ENCODE measurements at regions not wholly inside any gene's neighbourhood (a gene's known extent, or its start where the extent isn't known, plus 50 kb on each side); places are given as distances from the start of the nearest gene placed in this dataset.
"Not testable (repeated sequence)": the region's sequence is repeated elsewhere in the genome, so short reads cannot be mapped to it uniquely, and the experiment has no call there.

DNA sequence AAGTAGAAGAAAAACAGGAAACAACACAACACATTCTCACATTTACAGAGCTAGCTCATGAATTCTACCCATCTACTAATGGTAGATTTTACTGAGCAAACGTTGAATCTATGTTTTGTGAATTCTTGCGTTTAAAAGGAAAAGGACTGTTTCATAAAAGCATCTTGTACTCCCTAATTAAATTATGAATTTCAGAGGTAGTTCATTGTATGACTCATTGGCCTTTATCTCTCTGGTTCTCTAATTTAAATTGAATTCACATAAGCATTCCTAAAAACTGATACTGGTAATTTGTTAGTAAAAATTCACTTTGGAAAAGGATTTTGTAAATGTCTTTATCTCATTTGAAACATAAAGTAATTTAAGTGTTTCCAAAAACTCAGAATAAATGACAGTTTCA is 687.3 kb downstream of the BRINP3 start:
- DNase-seq (ENCODE audit: low read depth in 4 of 4, low spot score in 2 of 4): no peak

DNA sequence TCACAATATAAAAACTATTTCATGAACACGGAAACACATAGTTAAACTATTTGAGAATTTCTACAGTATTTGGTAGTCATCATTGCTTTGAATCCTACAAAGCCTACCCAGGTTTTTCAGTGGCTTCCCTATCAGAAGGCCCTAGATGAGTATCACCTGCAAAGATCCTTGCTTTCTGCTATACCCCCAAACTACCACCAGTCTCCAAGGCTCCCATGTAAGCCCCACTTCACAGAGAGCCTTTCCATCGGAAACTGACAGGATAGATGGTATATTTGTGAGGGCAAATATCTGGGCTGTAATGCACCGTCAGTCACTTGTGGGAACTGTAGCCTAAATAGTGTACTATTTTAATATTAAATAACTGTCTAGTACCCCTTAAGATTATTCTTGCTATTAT is 674.3 kb downstream of the BRINP3 start:
- no peak for DNase-seq (ENCODE audit: low read depth in 4 of 4, low spot score in 2 of 4)

DNA sequence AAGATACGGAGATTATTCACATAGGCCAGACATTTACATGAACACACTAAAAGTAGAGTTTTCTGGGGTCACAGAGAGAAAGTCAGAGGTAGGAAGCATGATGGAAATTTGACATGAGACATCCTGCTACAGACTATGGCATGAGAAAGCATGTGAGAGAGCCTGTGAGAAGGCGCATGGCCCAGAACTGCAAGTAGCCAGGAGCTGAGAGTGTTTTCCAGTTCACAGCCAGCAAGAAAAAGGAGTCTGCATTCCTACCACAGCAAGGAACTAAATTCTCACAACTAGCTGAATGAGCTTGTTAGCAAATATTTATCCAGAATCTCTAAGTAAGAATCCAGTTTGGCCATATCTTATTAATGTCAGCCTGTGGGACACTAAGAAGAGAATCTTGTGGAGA is 673.3 kb downstream of the BRINP3 start:
- DNase-seq (ENCODE audit: low read depth in 4 of 4, low spot score in 2 of 4): no peak

DNA sequence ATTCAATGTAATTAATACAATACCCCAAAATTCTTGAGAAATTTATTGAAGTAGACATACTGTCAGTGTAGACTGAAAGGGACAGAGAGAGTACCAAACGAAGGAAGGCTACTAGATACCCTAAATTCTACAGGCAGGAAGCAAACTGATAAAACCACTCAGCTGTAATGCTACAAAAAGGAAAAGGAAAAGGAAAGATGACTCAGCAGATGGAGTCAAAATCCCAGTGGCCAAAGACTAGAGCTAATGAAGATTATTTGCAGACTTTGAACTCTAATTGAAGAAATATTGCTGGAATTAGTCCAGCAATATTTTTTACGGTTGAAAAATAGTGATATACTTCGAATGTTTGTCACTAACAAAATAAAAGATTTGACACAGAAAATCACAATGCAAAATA is 671.9 kb downstream of the BRINP3 start:
- no peak for DNase-seq (ENCODE audit: low read depth in 4 of 4, low spot score in 2 of 4)

DNA sequence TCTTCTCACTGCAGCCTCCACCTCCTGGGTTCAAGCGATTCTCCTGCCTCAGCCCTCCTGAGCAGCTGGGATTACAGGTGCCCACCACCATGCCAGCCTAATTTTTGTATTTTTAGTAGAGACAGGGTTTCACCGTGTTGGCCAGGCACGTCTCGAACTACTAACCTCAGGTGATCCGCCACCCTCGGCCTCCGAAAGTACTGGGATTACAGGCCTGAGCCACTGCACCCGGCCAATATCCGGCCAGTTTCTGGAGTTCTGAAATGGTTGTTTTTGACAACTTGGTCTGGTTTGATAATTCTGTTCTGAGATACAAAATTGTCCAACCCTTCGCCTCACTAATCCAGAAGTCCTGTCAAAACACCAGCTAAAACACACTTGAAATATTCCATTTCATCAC is 667.0 kb downstream of the BRINP3 start:
- DNase-seq (ENCODE audit: low read depth in 4 of 4, low spot score in 2 of 4): not testable (repeated sequence)

DNA sequence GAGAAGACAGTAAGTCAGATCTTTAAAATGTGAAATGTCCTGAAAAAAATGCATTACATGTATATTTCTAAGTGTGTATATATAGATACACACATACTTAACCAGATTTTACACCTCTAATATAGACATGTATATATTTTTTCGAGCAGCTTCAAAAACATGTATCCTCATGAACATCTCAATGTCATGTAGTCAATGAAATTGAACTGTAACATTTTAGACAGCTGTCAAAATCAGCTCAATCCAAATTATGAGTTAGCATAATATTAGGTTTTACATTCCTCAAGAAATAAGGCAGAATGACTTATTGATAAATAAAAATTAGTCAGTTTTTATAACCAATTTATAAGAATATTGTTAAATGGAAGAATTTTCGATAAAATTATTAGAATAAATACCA is 665.7 kb downstream of the BRINP3 start:
- no peak for DNase-seq (ENCODE audit: low read depth in 4 of 4, low spot score in 2 of 4)

DNA sequence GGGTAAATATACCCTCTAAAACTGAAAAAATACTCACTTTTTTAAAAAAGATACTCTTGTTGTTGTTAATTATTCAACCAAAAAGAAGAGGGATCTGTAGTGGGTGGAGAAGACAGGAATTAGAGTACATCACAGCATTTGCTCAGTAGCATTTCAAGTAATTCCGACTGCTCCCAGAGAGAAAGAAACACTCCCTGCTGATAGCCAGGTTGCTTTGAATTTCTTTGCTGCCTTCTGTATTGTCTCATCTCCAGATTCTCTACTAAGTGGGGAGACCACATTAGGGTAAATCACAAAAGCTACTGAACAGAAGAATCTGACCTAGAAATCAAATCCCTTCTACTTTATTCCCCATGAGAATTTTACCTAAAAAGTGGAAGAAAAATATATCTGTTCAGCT is 661.1 kb downstream of the BRINP3 start:
- no peak for DNase-seq (ENCODE audit: low read depth in 4 of 4, low spot score in 2 of 4)

DNA sequence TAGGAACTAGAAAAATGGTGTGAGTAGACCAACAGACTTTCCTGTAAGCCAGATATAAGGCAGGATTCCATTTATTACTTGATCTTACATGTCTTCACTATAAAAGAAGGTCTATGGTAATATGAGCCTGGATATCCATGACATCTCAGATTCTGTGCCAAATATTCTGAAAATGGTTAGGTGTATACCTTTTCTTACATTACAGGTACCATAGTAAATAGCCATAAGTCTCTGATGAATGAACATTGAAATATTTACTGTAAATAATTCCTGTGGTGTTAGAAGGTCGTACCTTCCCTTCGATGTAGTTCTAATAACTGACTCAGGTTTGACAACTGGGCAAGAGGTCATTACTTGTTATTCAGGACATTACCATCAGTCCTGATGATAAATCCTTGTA is 657.9 kb downstream of the BRINP3 start:
- no peak for DNase-seq (ENCODE audit: low read depth in 4 of 4, low spot score in 2 of 4)

DNA sequence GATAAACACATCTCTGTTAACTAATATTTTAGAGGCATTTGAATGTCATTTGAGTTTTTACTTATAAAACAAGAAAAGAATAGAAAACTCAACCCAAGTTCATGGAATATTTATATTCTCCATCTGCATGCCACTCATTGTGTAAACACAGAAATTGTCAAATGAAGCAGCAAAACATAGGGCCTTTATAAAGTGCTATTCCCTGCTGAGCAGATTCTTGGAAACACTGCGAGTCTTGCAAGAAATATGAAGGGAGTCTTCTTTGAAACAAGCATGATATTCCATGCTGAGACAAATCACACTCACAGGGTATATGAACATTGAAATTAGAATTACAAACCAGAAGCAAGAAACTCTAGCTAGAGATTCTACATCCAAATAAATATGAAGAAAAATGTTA is 655.8 kb downstream of the BRINP3 start:
- DNase-seq (ENCODE audit: low read depth in 4 of 4, low spot score in 2 of 4): no peak

DNA sequence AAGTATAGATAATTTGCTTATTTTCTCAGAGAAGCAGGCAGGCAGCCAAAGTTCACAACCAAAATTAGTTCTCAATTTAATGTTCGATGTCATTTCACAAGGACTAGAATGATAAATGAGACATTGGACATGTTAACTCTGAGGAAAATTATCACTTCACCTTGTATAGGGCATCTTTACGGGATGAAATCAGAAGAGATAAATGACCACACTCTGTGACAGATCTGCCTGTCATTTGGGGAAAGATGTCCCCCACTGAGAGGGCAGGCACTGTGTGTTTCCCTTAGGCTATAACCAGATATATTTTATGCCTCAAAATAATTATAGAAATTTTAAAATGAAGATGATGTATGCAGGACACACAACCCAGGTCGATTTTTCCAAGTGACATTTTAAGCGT is 642.9 kb downstream of the BRINP3 start:
- no peak for DNase-seq (ENCODE audit: low read depth in 4 of 4, low spot score in 2 of 4)

DNA sequence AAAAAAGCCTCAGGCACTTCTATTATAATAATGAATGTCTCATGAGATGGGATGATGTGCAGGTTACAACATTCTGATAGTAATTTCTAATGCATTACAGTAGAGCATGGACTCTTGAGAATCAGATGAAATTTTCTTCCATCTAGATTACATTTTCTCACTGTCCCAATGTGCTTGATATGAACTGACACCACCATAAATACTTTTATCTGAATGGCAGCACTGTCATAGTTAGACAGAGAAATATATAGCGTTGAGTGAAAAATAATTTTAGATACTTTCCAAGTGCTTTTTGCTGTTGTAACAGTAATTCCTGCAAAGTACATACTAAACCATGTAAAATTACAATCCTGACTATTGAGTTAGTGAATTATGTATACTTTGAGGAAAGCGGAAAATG is 630.1 kb downstream of the BRINP3 start:
- no peak for DNase-seq (ENCODE audit: low read depth in 4 of 4, low spot score in 2 of 4)

DNA sequence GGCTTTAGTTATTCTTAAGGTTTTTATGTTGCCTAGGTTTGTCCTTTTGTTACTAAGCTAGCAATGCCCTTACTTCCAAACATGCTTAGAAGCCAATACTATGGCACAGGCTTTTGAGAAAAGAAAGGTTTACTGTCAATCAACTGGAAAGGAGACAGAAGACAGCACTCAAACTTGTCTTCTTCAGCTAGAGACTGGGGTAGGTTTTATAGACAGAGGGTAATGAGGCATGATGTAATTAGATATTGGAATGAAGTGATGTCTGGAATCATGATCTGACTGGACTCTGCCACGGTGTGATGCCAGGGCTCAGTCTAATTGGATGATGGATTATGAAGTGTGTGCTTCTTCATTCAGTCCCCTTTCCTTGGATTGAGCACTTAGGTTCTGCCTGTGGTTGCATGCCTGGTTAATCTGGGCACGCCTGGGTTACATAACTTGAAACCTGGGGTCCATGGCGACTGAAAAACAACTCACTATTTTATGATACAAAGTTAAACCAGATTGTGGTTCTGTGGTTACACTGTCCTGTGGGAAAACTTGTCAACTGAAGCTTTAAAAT is 625.8 kb downstream of the BRINP3 start:
- no peak for DNase-seq (ENCODE audit: low read depth in 4 of 4, low spot score in 2 of 4)

DNA sequence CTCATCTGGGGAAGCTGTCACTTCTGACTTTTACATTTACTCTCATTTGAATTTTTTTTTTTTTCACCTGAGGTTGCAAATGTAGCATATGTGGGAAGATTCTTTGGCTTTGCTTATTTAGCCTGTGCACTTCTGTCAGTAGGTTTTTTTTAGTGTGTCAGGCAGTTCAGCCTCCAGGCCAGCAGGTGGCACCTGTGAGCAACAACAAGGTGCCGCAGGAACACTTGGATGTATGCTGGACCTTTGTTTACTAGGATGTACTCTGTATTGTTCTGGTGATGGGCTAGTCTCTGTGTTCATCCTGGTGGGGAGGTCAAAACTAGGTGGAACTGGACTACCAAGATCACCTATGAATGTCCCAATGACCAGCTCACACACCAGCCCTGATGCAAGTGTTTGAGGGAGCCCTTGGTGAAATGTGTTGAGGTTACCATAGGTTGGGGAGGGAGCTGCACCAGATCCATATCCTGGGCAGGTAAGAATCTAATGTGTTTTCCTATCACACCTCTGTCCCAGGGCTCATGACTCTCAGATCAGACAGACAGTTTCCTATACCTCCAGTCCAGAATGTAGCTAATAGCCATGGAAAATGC is 618.2 kb downstream of the BRINP3 start:
- no peak for DNase-seq (ENCODE audit: low read depth in 4 of 4, low spot score in 2 of 4)

DNA sequence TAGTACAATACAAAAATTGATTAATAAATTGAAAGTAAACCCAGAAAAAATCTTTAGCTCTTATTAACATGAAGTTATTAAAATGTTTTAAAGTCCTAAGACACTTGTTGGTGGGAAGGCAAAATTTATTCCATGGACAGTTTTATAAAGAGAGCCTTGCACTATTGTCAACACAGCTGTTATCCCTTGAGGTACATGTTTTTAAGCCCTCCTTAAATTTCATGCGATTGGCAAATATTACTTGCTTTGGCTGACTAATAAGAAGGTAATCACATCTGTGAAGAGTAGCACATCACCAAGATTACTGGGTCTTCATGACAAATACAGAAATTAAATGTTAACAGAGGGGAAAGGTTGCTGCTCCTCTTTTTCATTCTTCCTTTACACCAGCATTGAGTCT is 611.1 kb downstream of the BRINP3 start:
- DNase-seq (ENCODE audit: low read depth in 4 of 4, low spot score in 2 of 4): no peak

DNA sequence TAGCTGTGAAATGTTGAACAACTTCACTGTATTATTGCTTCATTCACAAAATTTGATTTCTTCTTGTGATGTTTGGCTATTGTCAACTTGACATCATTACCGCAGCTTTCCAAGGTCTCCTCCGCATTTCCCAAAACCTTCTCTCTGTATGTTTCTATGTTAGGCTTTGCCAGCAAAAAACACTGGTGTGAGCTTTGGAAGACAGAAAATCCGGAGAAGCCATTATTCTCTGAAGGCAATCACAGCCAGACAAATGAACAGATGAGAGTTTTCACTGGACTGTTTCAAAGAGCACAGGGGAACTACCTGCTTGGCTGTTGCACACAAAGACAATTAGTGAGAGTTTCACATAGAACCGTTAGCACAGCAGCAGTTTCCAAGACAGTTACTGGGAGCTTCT is 609.6 kb downstream of the BRINP3 start:
- DNase-seq (ENCODE audit: low read depth in 4 of 4, low spot score in 2 of 4): no peak

DNA sequence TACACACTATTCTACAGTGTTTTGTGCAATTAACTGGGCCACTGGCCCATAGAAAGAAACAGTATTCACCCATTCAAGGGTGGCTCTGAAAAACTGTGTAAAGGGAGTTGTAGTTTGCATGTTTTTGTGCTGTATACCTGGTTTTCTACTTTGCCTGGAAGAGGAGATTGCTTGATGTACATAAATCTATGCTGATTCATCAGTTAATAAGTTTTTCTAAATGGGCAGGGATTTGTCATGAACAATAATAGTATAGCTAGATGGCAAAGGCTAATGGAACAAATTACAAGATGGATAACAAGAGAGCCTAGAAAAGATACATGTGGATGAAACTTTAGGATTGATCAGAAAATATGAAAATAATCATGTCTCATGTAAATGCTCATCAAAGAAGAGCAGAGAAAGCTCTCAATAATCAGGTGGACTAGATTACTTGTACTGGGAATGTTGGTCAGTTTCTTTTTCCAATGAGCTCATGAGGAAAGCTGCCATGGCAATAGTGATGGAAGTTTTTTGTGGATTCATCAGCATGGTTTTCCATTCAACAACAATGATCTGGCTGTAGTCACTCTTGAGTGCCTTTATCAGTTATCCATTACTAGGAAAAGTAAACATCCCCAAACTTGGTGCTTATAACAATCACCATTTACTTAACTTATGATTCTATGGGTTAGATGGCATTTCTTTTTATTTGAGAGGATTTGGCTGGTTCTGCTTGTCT is 602.8 kb downstream of the BRINP3 start:
- DNase-seq (ENCODE audit: low read depth in 4 of 4, low spot score in 2 of 4): no peak

DNA sequence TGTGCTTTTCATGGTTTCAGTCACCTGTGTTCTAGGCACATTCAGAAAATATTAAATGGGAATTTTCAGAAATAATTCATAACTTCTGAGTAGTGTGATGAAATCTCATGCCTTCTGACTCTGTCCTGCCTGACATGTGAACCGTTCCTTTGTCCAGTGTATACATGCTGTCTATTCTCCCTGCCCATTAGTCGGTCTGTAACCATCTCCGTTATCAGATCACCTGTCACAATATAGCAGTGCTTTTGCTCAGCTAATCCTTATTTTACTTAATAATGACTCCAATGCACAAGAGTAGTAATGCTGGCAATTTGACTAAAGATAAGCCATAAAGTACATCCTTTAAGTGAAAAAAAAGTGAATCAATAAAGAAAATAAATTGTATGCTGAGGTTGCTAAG is 597.5 kb downstream of the BRINP3 start:
- DNase-seq (ENCODE audit: low read depth in 4 of 4, low spot score in 2 of 4): no peak

DNA sequence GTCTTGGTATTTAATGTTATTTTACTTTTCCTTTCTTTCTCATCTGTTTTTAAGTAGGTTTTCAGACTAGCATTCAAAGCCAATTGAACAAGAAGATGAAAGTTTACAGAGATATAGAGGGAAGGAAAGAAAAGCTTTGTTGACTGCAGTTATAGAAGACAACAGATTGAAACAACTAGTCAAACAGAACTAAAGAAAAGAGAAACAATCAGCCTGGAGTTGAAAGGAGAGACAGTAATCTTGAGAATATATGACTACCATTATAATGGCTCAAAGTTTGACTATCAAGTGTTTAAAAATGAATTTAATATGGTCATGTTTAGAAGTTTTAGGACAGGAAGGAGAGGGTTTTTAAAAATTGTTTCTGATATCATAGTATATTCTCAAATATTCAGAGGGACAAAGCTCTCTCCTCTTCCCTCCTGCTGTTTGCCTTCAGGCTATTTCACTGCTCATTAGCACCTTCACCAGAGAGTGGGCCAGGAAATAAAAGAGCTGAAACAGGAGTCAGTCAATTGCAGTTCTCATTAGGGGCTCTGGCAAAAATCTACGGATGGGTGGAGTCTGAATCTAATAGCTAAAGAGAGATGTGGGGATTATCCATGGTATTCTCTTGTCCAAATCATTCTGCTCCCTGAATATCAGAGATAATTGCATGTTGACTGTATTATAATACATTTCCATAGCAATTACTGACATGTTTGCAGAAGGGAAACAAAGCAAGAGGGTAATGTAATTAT is 577.8 kb downstream of the BRINP3 start:
- no peak for DNase-seq (ENCODE audit: low read depth in 4 of 4, low spot score in 2 of 4)

DNA sequence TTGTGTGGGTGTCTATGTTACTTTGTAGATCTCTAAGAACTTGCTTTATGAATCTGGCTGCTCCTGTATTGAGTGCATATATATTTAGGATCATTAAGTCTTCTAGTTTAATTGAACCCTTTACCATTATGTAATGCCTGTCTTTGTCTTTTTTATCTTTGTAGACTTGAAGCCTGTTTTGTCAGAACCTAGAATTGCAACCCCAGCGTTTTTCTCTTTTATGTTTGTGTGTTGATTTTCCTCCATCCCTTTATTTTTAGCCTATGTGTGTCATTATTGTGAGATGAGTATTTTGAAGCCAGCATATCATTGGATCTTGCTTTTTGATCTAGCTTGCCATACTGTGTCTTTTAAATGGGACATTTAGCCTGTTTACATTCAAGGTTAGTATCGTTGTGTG is 573.2 kb downstream of the BRINP3 start:
- no peak for DNase-seq (ENCODE audit: low read depth in 4 of 4, low spot score in 2 of 4)

DNA sequence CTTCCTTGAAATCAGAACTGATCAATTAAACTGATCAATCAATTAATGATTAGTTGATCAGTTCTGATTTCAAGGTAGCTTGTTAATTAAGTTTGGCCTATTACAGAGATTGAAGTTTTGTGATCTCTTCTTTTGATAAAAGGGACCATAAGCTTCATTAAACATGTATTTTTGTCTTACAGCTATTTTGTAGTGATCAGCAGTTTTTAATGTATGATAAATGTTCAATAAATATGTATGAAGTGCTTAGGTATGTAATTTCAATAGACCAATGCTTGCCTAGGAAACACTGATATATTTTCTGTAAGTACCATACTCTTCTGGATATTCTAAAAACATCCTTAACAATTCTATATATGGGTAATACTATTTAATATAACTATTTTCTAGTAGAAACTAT is 569.6 kb downstream of the BRINP3 start:
- DNase-seq (ENCODE audit: low read depth in 4 of 4, low spot score in 2 of 4): no peak

DNA sequence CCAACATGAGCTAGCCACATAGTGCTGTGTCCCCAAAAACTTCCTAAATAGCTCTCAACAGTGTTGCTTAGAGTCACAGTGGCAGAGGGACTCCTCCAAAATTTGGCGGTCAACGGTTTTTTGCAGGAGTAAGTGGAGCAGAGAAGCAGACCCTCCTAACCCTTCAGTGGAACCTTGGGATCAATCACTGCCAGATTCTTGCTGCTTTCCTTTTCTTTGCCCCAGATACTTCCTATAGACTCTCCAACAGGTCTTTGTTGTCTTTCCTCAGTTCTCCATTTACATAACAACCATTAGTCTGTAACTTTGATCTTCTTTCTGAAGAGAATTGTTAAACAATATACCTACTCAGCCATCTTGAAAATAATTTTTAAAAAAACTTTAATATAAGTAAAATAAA is 556.1 kb downstream of the BRINP3 start:
- DNase-seq (ENCODE audit: low read depth in 4 of 4, low spot score in 2 of 4): no peak

DNA sequence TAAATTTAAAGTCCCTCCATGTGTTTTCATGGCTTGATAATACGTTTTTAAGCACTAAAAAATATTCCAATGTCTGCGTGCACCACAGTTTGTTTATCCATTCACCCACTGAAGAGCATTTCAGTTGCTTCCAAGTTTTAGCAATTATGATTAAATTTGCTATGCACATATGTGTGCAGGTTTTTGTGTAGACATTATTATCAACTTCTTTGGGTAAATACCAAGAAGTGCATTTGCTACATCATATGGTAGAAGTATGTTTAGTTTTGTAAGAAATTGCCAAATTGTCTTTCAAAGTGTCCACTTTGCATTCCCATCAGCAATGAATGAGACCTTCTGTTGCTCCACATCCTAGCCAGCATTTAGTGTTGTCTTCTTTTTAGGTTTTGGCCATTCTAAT is 550.0 kb downstream of the BRINP3 start:
- DNase-seq (ENCODE audit: low read depth in 4 of 4, low spot score in 2 of 4): no peak
